ENCODE measurements at regions not wholly inside any gene's neighbourhood (a gene's known extent, or its start where the extent isn't known, plus 50 kb on each side); places are given as distances from the start of the nearest gene placed in this dataset.

GRCh38 chr4:134533068-134533467 is 331.5 kb upstream of the PABPC4L start:
- H3K4me1 ChIP-seq (ENCODE audit: insufficient read depth, low read length), result no peaks in the 10 kb centered on the region
- H3K27ac ChIP-seq (ENCODE audit: low read length), result no peak overlapping the region
- TF ChIP-seq CTCF (conservative IDR thresholded peaks at IDR 0.05; ENCODE audit: low read depth, low read length) (no peak), EZH2 (IDR thresholded peaks at IDR 0.05; ENCODE audit: low read length, unreplicated experiment) (no peak), EZH2phosphoT487 (IDR thresholded peaks at IDR 0.05; ENCODE audit: borderline replicate concordance, low read length) (no peak)
- H3K4me3 ChIP-seq (ENCODE audit: low read length), result no peak overlapping the region
- ATAC-seq, result no peak
- ChIA-PET POLR2A (ENCODE audit: unreplicated experiment) (no interaction called here), CTCF (no interaction called here)
- no peaks in the 10 kb centered on the region for H3K9me2 ChIP-seq (replicated peaks; ENCODE audit: low read length)
- BruUV-seq (replicated peaks), result no TSS peak
- H3K27me3 ChIP-seq (ENCODE audit: low read length), result no peaks in the 10 kb centered on the region
- H3K9me3 ChIP-seq (ENCODE audit: low read length), result no peaks in the 10 kb centered on the region
- no peak overlapping the region for H3K4me2 ChIP-seq (ENCODE audit: low read length)
- no peaks in the 10 kb centered on the region for H3K36me3 ChIP-seq (ENCODE audit: low read depth, low read length)
- H3F3A ChIP-seq (ENCODE audit: low read length, unreplicated experiment), result no peaks in the 10 kb centered on the region
- no peaks in the 10 kb centered on the region for H3K79me2 ChIP-seq (ENCODE audit: low read length)
- H4K20me1 ChIP-seq (ENCODE audit: low read length), result no peaks in the 10 kb centered on the region
- no peak for DNase-seq
- H3K9ac ChIP-seq (ENCODE audit: low read length), result no peak overlapping the region
- intact Hi-C loops (cut with micrococcal nuclease), result no loop called here
- no peak overlapping the region for H2AFZ ChIP-seq (ENCODE audit: low read length)

DNA sequence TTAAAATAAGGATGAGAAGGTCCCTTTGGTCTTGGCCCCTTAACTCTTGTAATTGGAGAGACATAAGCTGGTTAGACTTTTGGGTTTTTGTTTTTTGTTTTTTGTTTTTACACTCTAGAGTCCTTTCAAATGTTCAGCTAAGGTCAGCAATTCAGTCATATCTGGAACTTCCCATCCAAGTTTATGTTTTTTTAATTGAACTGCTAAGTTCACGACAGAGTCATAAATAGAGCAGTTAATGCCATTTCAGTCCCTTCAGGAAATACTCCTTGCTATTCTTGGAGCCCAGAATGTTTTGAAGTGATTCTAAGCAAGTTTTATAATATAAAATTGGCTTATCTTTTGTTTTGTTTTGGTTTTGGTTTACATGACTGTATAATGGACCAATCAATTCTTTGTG is 329.4 kb upstream of the PABPC4L start:
- ATAC-seq (no peak), DNase-seq (no peak)
- H3K27me3 ChIP-seq (ENCODE audit: low read length), result no peaks in the 10 kb centered on the region
- H3K36me3 ChIP-seq (ENCODE audit: low read depth, low read length), result no peaks in the 10 kb centered on the region
- no peak overlapping the region for H3K4me2 ChIP-seq (ENCODE audit: low read length)
- H3K9me3 ChIP-seq (ENCODE audit: low read length), result no peaks in the 10 kb centered on the region
- H3K4me1 ChIP-seq (ENCODE audit: insufficient read depth, low read length), result no peaks in the 10 kb centered on the region
- H2AFZ ChIP-seq (ENCODE audit: low read length), result no peak overlapping the region
- CTCF ChIA-PET, result no interaction called here
- H3K9me2 ChIP-seq (replicated peaks; ENCODE audit: low read length), result no peaks in the 10 kb centered on the region
- POLR2A ChIA-PET (ENCODE audit: unreplicated experiment), result no interaction called here
- no peaks in the 10 kb centered on the region for H3K79me2 ChIP-seq (ENCODE audit: low read length)
- H4K20me1 ChIP-seq (ENCODE audit: low read length), result no peaks in the 10 kb centered on the region
- H3K9ac ChIP-seq (ENCODE audit: low read length), result no peak overlapping the region
- H3K27ac ChIP-seq (ENCODE audit: low read length), result no peak overlapping the region
- H3F3A ChIP-seq (ENCODE audit: low read length, unreplicated experiment), result no peaks in the 10 kb centered on the region
- no peak for TF ChIP-seq EZH2 (IDR thresholded peaks at IDR 0.05; ENCODE audit: low read length, unreplicated experiment)
- no peak for TF ChIP-seq CTCF (conservative IDR thresholded peaks at IDR 0.05; ENCODE audit: low read depth, low read length)
- TF ChIP-seq EZH2phosphoT487 (IDR thresholded peaks at IDR 0.05; ENCODE audit: borderline replicate concordance, low read length), result no peak
- no TSS peak for BruUV-seq (replicated peaks)
- intact Hi-C loops (cut with micrococcal nuclease), result no loop called here
- H3K4me3 ChIP-seq (ENCODE audit: low read length), result no peak overlapping the region

- Histone ChIP-seq H4K20me1 (ENCODE audit: low read length) (no peaks in the 10 kb centered on the region), H3K4me1 (ENCODE audit: insufficient read depth, low read length) (no peaks in the 10 kb centered on the region), H3F3A (ENCODE audit: low read length, unreplicated experiment) (no peaks in the 10 kb centered on the region), H3K27ac (ENCODE audit: low read length) (no peak overlapping the region), H3K4me3 (ENCODE audit: low read length) (no peak overlapping the region), H3K4me2 (ENCODE audit: low read length) (no peak overlapping the region), H3K79me2 (ENCODE audit: low read length) (no peaks in the 10 kb centered on the region), H2AFZ (ENCODE audit: low read length) (no peak overlapping the region), H3K36me3 (ENCODE audit: low read depth, low read length) (no peaks in the 10 kb centered on the region), H3K27me3 (ENCODE audit: low read length) (no peaks in the 10 kb centered on the region), H3K9ac (ENCODE audit: low read length) (no peak overlapping the region), H3K9me2 (replicated peaks; ENCODE audit: low read length) (no peaks in the 10 kb centered on the region), H3K9me3 (ENCODE audit: low read length) (no peaks in the 10 kb centered on the region)
- ATAC-seq, result no peak
- ChIA-PET CTCF (no interaction called here), POLR2A (ENCODE audit: unreplicated experiment) (no interaction called here)
- TF ChIP-seq EZH2phosphoT487 (IDR thresholded peaks at IDR 0.05; ENCODE audit: borderline replicate concordance, low read length), result no peak
- no peak for TF ChIP-seq EZH2 (IDR thresholded peaks at IDR 0.05; ENCODE audit: low read length, unreplicated experiment)
- no peak for TF ChIP-seq CTCF (conservative IDR thresholded peaks at IDR 0.05; ENCODE audit: low read depth, low read length)
- DNase-seq, result no peak
- no TSS peak for BruUV-seq (replicated peaks)
- intact Hi-C loops (cut with micrococcal nuclease), result no loop called here
Observed at GRCh38 chr4:134529629-134530028, 328.0 kb upstream of the PABPC4L start.

Measured in PC-3 (cell line).